ENCODE measurements at regions not wholly inside any gene's neighbourhood (a gene's known extent, or its start where the extent isn't known, plus 50 kb on each side); places are given as distances from the start of the nearest gene placed in this dataset.

DNA sequence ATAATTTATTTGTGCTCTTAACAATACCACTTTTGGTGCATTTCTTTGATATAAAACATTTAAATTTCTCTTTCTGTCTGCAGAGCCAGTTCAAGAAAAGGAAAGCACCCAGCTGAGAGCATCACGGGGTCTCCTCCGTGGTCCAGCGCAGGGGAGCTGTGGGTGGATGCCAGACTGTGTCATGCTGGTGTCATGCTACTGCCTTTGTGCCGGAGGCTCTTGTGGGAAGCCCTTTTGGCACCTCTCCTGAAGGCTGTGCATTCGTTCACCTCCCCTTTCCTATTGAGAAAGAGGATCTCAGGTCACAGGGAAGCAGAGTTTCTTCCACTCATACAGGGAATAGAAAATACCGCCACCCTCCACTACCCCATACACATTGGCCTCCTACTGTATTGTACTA is 450.4 kb downstream of the GALR1 start:
- FAIRE-seq = no peak
- dilution Hi-C loops (cut with MboI; ENCODE audit: extremely low pct_ligation_motif_present, low sequenced_read_pairs) = no loop called here
- H3K27me3 ChIP-seq (ENCODE audit: control insufficient read depth, extremely low read depth, insufficient read depth, low read length) = no peaks in the 10 kb centered on the region
- H3K4me2 ChIP-seq (ENCODE audit: control insufficient read depth, extremely low read depth, insufficient read depth, low read depth, low read length) = no peak overlapping the region
- no peaks in the 10 kb centered on the region for H3K36me3 ChIP-seq (ENCODE audit: control insufficient read depth in 2 of 2, extremely low read depth in 1 of 2, insufficient read depth in 2 of 2, low read length in 2 of 2)
- no peaks in the 10 kb centered on the region for H3K4me1 ChIP-seq (ENCODE audit: control insufficient read depth, extremely low read depth, insufficient read depth, low read length)
- H3K27ac ChIP-seq (ENCODE audit: control insufficient read depth, insufficient read depth, low read length) = no peak overlapping the region
- no peaks in the 10 kb centered on the region for H3K79me2 ChIP-seq (ENCODE audit: control insufficient read depth, insufficient read depth, low read length)
- H3K9ac ChIP-seq (ENCODE audit: control insufficient read depth, extremely low read depth, insufficient read depth, low read length) = no peak overlapping the region
- DNase-seq (ENCODE audit: low read depth, low spot score) = no peak
- no peaks in the 10 kb centered on the region for H3K9me3 ChIP-seq (ENCODE audit: control insufficient read depth, low read depth, low read length)
- no peaks in the 10 kb centered on the region for H4K20me1 ChIP-seq (ENCODE audit: control insufficient read depth, extremely low read depth, insufficient read depth, low read length)
- TF ChIP-seq, protein P1, sequence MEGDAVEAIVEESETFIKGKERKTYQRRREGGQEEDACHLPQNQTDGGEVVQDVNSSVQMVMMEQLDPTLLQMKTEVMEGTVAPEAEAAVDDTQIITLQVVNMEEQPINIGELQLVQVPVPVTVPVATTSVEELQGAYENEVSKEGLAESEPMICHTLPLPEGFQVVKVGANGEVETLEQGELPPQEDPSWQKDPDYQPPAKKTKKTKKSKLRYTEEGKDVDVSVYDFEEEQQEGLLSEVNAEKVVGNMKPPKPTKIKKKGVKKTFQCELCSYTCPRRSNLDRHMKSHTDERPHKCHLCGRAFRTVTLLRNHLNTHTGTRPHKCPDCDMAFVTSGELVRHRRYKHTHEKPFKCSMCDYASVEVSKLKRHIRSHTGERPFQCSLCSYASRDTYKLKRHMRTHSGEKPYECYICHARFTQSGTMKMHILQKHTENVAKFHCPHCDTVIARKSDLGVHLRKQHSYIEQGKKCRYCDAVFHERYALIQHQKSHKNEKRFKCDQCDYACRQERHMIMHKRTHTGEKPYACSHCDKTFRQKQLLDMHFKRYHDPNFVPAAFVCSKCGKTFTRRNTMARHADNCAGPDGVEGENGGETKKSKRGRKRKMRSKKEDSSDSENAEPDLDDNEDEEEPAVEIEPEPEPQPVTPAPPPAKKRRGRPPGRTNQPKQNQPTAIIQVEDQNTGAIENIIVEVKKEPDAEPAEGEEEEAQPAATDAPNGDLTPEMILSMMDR (optimal IDR thresholded peaks at IDR 0.05 in 1 of 3, IDR thresholded peaks at IDR 0.05 in 1 of 3, conservative IDR thresholded peaks at IDR 0.05 in 1 of 3; ENCODE audit: extremely low read depth in 1 of 3, insufficient read depth in 2 of 3, low read length in 3 of 3) = no peak
- no peak for TF ChIP-seq EZH2 (IDR thresholded peaks at IDR 0.05; ENCODE audit: low read length)
- no peak overlapping the region for H2AFZ ChIP-seq (ENCODE audit: control insufficient read depth, low read length)
- no peaks in the 10 kb centered on the region for H3K9me1 ChIP-seq (ENCODE audit: control insufficient read depth, extremely low read depth, insufficient read depth, low read length)
- H3K4me3 ChIP-seq (ENCODE audit: control insufficient read depth in 2 of 3, extremely low read depth in 1 of 3, insufficient read depth in 2 of 3, low read depth in 1 of 3, low read length in 3 of 3) = no peak overlapping the region

DNA sequence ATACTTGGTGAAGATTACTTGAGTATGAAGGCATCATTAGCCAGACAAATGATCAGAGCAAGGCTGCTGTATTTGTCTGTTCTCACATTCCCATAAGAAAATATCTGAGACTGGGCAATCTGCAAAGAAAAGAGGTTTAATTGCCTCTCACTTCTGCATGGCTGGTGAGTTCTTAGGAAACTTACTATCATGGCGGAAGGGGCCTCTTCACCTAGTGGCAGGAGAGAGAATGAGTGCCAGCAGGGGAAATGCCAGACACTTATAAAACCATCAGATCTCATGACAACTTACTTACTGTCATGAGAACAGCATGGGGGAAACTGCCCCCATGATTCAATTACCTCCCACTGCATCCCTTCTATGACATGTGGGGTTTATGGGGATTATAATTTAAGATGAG is 452.3 kb downstream of the GALR1 start:
- TF ChIP-seq, protein P1 (optimal IDR thresholded peaks at IDR 0.05 in 1 of 3, IDR thresholded peaks at IDR 0.05 in 1 of 3, conservative IDR thresholded peaks at IDR 0.05 in 1 of 3; ENCODE audit: extremely low read depth in 1 of 3, insufficient read depth in 2 of 3, low read length in 3 of 3) = no peak
- TF ChIP-seq EZH2 (IDR thresholded peaks at IDR 0.05; ENCODE audit: low read length) = no peak
- dilution Hi-C loops (cut with MboI; ENCODE audit: extremely low pct_ligation_motif_present, low sequenced_read_pairs) = no loop called here

More for the DNA sequence above, 452.3 kb downstream of the GALR1 start:
- Histone ChIP-seq H3K79me2 (ENCODE audit: control insufficient read depth, insufficient read depth, low read length) (no peaks in the 10 kb centered on the region), H3K27ac (ENCODE audit: control insufficient read depth, insufficient read depth, low read length) (no peak overlapping the region), H3K9me3 (ENCODE audit: control insufficient read depth, low read depth, low read length) (no peaks in the 10 kb centered on the region), H3K9ac (ENCODE audit: control insufficient read depth, extremely low read depth, insufficient read depth, low read length) (no peak overlapping the region), H3K27me3 (ENCODE audit: control insufficient read depth, extremely low read depth, insufficient read depth, low read length) (no peaks in the 10 kb centered on the region), H3K9me1 (ENCODE audit: control insufficient read depth, extremely low read depth, insufficient read depth, low read length) (no peaks in the 10 kb centered on the region), H3K4me1 (ENCODE audit: control insufficient read depth, extremely low read depth, insufficient read depth, low read length) (no peaks in the 10 kb centered on the region), H4K20me1 (ENCODE audit: control insufficient read depth, extremely low read depth, insufficient read depth, low read length) (no peaks in the 10 kb centered on the region), H2AFZ (ENCODE audit: control insufficient read depth, low read length) (no peak overlapping the region), H3K4me3 (ENCODE audit: control insufficient read depth in 2 of 3, extremely low read depth in 1 of 3, insufficient read depth in 2 of 3, low read depth in 1 of 3, low read length in 3 of 3) (no peak overlapping the region), H3K4me2 (ENCODE audit: control insufficient read depth, extremely low read depth, insufficient read depth, low read depth, low read length) (no peak overlapping the region), H3K36me3 (ENCODE audit: control insufficient read depth in 2 of 2, extremely low read depth in 1 of 2, insufficient read depth in 2 of 2, low read length in 2 of 2) (no peaks in the 10 kb centered on the region)
- DNase-seq (ENCODE audit: low read depth, low spot score) (no peak), FAIRE-seq (no peak)

Data from keratinocyte (primary cell).